ENCODE measurements at regions not wholly inside any gene's neighbourhood (a gene's known extent, or its start where the extent isn't known, plus 50 kb on each side); places are given as distances from the start of the nearest gene placed in this dataset.

- Histone ChIP-seq H3K4me3 (ENCODE audit: low read depth in 1 of 2, low read length in 2 of 2) (no peak overlapping the region), H3K27ac (ENCODE audit: low read length) (no peak overlapping the region), H3K36me3 (ENCODE audit: control insufficient read depth in 1 of 2, insufficient read depth in 2 of 2, low read length in 2 of 2) (no peaks in the 10 kb centered on the region), H3K4me1 (ENCODE audit: control insufficient read depth in 1 of 2, insufficient read depth in 2 of 2, low read length in 2 of 2) (no peaks in the 10 kb centered on the region), H3K9me3 (ENCODE audit: control insufficient read depth in 1 of 2, low read length in 2 of 2) (peaks cover 3 to 37% of the 10 kb centered on the region in 2 donors), H3K27me3 (ENCODE audit: low read depth, low read length) (no peaks in the 10 kb centered on the region)
Observed at GRCh38 chr6:145445674-145446073, 289.6 kb downstream of the EPM2A start.

- peaks cover 0 to 7% of the 10 kb centered on the region in 2 donors for H3K9me3 ChIP-seq (ENCODE audit: control insufficient read depth in 1 of 2, low read length in 2 of 2)
- H3K4me1 ChIP-seq (ENCODE audit: control insufficient read depth in 1 of 2, insufficient read depth in 2 of 2, low read length in 2 of 2) = no peaks in the 10 kb centered on the region
- no peaks in the 10 kb centered on the region for H3K27me3 ChIP-seq (ENCODE audit: low read depth, low read length)
- H3K36me3 ChIP-seq (ENCODE audit: control insufficient read depth in 1 of 2, insufficient read depth in 2 of 2, low read length in 2 of 2) = no peaks in the 10 kb centered on the region
- H3K4me3 ChIP-seq (ENCODE audit: low read depth in 1 of 2, low read length in 2 of 2) = no peak overlapping the region
- H3K27ac ChIP-seq (ENCODE audit: low read length) = no peak overlapping the region
Observed at GRCh38 chr6:145451029-145451428, 284.3 kb downstream of the EPM2A start.

DNA sequence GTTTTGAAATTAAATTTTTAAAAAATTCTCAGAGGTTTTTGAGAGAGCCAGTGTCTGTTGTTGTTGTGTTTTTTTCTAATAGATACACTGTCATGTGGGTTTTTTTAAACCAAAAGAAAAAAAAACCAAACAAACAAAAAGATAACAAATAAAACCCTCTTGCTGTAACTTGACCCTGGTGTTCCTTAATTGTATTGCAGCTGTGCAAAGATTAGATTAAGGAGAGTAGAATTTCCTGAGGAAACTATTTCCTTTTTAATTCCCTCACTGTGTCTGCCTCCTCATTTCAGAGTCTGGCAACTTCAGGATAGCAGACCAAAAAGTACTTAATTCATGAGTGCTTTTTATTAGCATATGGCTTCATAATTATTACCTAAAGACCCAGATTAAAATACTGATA is 281.9 kb downstream of the EPM2A start:
- Histone ChIP-seq H3K27me3 (ENCODE audit: low read depth, low read length) (no peaks in the 10 kb centered on the region), H3K4me3 (ENCODE audit: low read depth in 1 of 2, low read length in 2 of 2) (no peak overlapping the region), H3K27ac (ENCODE audit: low read length) (no peak overlapping the region), H3K9me3 (ENCODE audit: control insufficient read depth in 1 of 2, low read length in 2 of 2) (no peaks in the 10 kb centered on the region), H3K4me1 (ENCODE audit: control insufficient read depth in 1 of 2, insufficient read depth in 2 of 2, low read length in 2 of 2) (no peaks in the 10 kb centered on the region), H3K36me3 (ENCODE audit: control insufficient read depth in 1 of 2, insufficient read depth in 2 of 2, low read length in 2 of 2) (no peaks in the 10 kb centered on the region)

DNA sequence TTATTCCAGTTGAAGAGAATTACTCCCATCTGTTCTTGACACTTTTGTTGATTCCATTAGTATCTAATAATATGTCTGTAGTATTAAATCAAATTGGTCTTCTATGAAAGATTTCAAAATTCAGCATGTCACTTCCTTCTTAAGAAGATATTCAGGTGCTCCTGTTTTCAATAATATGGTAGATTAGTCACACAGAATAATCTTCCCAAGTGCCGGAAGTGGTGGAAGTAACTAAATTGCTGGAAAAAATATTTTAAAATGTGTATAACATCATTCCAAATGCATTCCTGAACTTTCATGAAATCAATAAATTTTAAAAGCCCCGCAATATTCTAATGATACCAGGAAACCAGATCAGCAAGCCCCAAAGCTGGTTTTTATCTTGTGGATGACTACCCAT is 281.3 kb downstream of the EPM2A start:
- Histone ChIP-seq H3K27ac (ENCODE audit: low read length) (no peak overlapping the region), H3K4me1 (ENCODE audit: control insufficient read depth in 1 of 2, insufficient read depth in 2 of 2, low read length in 2 of 2) (no peaks in the 10 kb centered on the region), H3K36me3 (ENCODE audit: control insufficient read depth in 1 of 2, insufficient read depth in 2 of 2, low read length in 2 of 2) (no peaks in the 10 kb centered on the region), H3K27me3 (ENCODE audit: low read depth, low read length) (no peaks in the 10 kb centered on the region), H3K4me3 (ENCODE audit: low read depth in 1 of 2, low read length in 2 of 2) (no peak overlapping the region), H3K9me3 (ENCODE audit: control insufficient read depth in 1 of 2, low read length in 2 of 2) (no peaks in the 10 kb centered on the region)

DNA sequence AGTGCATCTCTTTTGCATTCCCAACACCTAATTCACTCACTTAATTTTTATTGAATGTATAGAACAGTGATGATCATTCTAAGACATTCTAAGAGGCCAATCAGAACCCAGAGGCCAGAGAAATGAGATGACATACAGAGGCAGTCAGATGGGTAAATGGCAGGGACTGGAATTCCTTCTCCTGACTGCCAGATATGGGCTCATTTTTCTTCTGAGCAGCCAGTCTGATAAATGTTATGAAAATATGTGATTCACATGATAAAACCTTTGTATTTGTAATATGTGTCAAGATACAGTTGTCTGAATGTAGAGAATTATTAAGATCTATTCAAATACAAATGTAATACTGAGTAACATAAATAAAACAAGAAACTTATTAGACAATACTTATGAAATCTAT is 277.8 kb downstream of the EPM2A start:
- Histone ChIP-seq H3K36me3 (ENCODE audit: control insufficient read depth in 1 of 2, insufficient read depth in 2 of 2, low read length in 2 of 2) (no peaks in the 10 kb centered on the region), H3K9me3 (ENCODE audit: control insufficient read depth in 1 of 2, low read length in 2 of 2) (no peaks in the 10 kb centered on the region), H3K4me1 (ENCODE audit: control insufficient read depth in 1 of 2, insufficient read depth in 2 of 2, low read length in 2 of 2) (no peaks in the 10 kb centered on the region), H3K27ac (ENCODE audit: low read length) (no peak overlapping the region), H3K4me3 (ENCODE audit: low read depth in 1 of 2, low read length in 2 of 2) (no peak overlapping the region), H3K27me3 (ENCODE audit: low read depth, low read length) (no peaks in the 10 kb centered on the region)

- Histone ChIP-seq H3K4me3 (ENCODE audit: low read depth in 1 of 2, low read length in 2 of 2) (no peak overlapping the region), H3K9me3 (ENCODE audit: control insufficient read depth in 1 of 2, low read length in 2 of 2) (peaks cover 0 to 8% of the 10 kb centered on the region in 2 donors), H3K27me3 (ENCODE audit: low read depth, low read length) (no peaks in the 10 kb centered on the region), H3K36me3 (ENCODE audit: control insufficient read depth in 1 of 2, insufficient read depth in 2 of 2, low read length in 2 of 2) (no peaks in the 10 kb centered on the region), H3K27ac (ENCODE audit: low read length) (no peak overlapping the region), H3K4me1 (ENCODE audit: control insufficient read depth in 1 of 2, insufficient read depth in 2 of 2, low read length in 2 of 2) (no peaks in the 10 kb centered on the region)
Observed at GRCh38 chr6:145468534-145468933, 266.8 kb downstream of the EPM2A start.

GRCh38 chr6:145469021-145469420 is 266.3 kb downstream of the EPM2A start:
- Histone ChIP-seq H3K36me3 (ENCODE audit: control insufficient read depth in 1 of 2, insufficient read depth in 2 of 2, low read length in 2 of 2) (no peaks in the 10 kb centered on the region), H3K27me3 (ENCODE audit: low read depth, low read length) (no peaks in the 10 kb centered on the region), H3K27ac (ENCODE audit: low read length) (no peak overlapping the region), H3K4me3 (ENCODE audit: low read depth in 1 of 2, low read length in 2 of 2) (no peak overlapping the region), H3K4me1 (ENCODE audit: control insufficient read depth in 1 of 2, insufficient read depth in 2 of 2, low read length in 2 of 2) (no peaks in the 10 kb centered on the region), H3K9me3 (ENCODE audit: control insufficient read depth in 1 of 2, low read length in 2 of 2) (peaks cover 0 to 8% of the 10 kb centered on the region in 2 donors)

DNA sequence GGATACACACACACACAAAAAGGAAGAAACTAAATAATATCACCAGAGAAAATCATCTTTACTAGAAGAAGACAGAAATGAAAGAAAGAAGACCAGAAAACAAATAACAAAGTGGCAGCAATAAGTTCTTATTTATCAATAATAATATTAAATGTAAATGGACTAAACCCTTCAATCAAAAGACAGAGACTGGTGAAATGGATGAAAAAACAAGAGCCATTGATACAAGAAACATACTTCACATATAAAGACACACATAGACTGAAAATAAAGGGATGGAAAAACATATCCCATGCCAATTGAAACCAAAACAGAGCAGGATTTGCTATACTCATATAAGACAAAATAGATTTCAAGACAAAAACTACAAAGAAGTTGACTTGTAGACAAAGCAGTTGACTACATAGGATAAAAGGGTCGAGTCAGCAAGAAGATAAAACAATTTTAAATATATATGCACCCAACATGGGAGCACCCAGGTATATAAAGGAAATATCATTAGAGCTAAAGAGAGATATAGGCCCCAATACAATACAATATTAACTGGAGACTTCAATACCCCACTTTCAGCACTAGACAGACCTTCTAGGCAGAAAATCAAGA is 259.4 kb downstream of the EPM2A start:
- Histone ChIP-seq H3K4me1 (ENCODE audit: control insufficient read depth in 1 of 2, insufficient read depth in 2 of 2, low read length in 2 of 2) (no peaks in the 10 kb centered on the region), H3K27ac (ENCODE audit: low read length) (no peak overlapping the region)

DNA sequence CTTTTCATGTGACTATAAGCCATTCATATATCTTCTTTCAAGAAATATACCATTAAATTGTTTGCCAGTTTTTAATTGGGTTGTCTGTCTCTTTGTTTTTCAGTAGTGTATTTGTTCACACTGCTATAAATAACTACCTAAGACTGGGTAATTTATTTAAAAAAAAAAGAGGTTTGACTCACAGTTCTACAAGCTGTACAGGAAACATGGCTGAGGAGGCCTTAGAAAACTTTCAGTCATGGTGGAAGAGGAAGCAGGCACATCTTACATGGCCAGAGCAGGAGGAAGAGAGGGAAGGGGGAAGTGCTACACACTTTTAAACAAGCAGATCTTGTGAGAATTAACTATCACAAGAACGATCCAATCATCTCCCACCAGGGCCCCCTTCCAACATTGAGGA is 255.3 kb downstream of the EPM2A start:
- no peaks in the 10 kb centered on the region for H3K36me3 ChIP-seq (ENCODE audit: control insufficient read depth in 1 of 2, insufficient read depth in 2 of 2, low read length in 2 of 2)

More for the DNA sequence above, 259.4 kb downstream of the EPM2A start:
- H3K9me3 ChIP-seq (ENCODE audit: control insufficient read depth in 1 of 2, low read length in 2 of 2) = peaks cover 0 to 18% of the 10 kb centered on the region in 2 donors
- no peak overlapping the region for H3K4me3 ChIP-seq (ENCODE audit: low read depth in 1 of 2, low read length in 2 of 2)
- H3K27me3 ChIP-seq (ENCODE audit: low read depth, low read length) = no peaks in the 10 kb centered on the region
- H3K36me3 ChIP-seq (ENCODE audit: control insufficient read depth in 1 of 2, insufficient read depth in 2 of 2, low read length in 2 of 2) = no peaks in the 10 kb centered on the region

DNA sequence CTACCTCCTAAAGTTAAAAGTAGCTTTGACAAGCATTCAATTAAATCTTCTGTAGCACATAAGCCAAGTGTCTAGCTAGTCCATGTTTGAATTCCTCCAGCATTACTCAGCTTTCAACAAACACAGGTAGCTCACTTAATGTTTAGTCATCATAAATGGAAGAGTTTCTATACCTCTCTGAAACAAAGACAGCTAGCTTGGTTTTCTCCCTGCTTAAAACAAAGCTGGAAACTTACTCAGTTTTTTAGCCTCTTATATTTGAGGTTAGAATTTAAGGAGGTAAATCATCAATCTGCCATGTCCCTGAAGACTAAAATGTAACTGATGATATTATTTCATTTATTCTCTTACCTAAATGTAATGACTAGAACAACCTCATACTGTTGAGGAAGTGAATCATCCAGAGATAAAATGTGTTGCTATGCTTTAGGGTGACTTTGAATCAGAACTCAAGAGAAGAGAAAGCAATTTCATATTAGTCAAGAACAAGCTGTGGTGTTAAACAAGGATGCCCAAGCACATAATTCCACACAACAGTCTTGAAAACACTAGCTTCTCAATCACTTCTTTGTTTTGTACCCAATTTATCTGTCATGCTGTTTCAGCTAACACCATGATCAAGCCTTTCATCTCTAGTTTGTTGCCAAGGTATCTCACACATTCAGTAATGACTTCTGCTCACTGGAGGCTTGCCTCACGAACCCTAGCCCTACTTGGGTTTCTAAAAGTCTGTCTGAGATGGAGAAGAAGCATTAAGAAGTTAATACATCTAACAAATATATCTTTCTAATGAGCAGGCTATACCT is 251.9 kb downstream of the EPM2A start:
- Histone ChIP-seq H3K4me1 (ENCODE audit: control insufficient read depth in 1 of 2, insufficient read depth in 2 of 2, low read length in 2 of 2) (no peaks in the 10 kb centered on the region), H3K4me3 (ENCODE audit: low read depth in 1 of 2, low read length in 2 of 2) (no peak overlapping the region), H3K9me3 (ENCODE audit: control insufficient read depth in 1 of 2, low read length in 2 of 2) (no peaks in the 10 kb centered on the region), H3K27me3 (ENCODE audit: low read depth, low read length) (no peaks in the 10 kb centered on the region), H3K27ac (ENCODE audit: low read length) (no peak overlapping the region), H3K36me3 (ENCODE audit: control insufficient read depth in 1 of 2, insufficient read depth in 2 of 2, low read length in 2 of 2) (no peaks in the 10 kb centered on the region)

More for the DNA sequence above, 255.3 kb downstream of the EPM2A start:
- H3K27ac ChIP-seq (ENCODE audit: low read length) = no peak overlapping the region
- H3K9me3 ChIP-seq (ENCODE audit: control insufficient read depth in 1 of 2, low read length in 2 of 2) = peaks cover 0 to 10% of the 10 kb centered on the region in 2 donors
- H3K4me1 ChIP-seq (ENCODE audit: control insufficient read depth in 1 of 2, insufficient read depth in 2 of 2, low read length in 2 of 2) = no peaks in the 10 kb centered on the region
- H3K4me3 ChIP-seq (ENCODE audit: low read depth in 1 of 2, low read length in 2 of 2) = no peak overlapping the region
- H3K27me3 ChIP-seq (ENCODE audit: low read depth, low read length) = no peaks in the 10 kb centered on the region

DNA sequence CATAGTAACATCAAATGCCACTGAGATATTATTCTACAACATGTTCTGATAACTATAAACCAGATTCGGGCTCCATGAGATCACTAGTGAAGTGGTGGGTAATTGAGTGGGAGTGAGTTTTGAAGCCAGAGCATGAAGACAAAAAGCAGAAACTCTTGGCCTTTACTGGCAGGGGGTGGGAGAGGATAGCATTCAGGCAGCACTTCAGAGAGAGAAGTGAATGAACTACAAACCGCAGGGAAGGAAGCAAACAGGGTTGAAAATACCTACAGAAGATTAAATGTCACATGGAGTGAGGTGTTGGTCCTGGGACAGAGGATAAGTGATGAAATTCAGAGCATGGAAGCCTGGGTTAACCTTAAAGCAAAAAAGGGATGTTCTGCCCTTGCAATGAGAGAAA is 250.0 kb downstream of the EPM2A start:
- no peaks in the 10 kb centered on the region for H3K36me3 ChIP-seq (ENCODE audit: control insufficient read depth in 1 of 2, insufficient read depth in 2 of 2, low read length in 2 of 2)
- H3K4me3 ChIP-seq (ENCODE audit: low read depth in 1 of 2, low read length in 2 of 2) = no peak overlapping the region
- no peaks in the 10 kb centered on the region for H3K27me3 ChIP-seq (ENCODE audit: low read depth, low read length)
- no peaks in the 10 kb centered on the region for H3K4me1 ChIP-seq (ENCODE audit: control insufficient read depth in 1 of 2, insufficient read depth in 2 of 2, low read length in 2 of 2)
- H3K9me3 ChIP-seq (ENCODE audit: control insufficient read depth in 1 of 2, low read length in 2 of 2) = no peaks in the 10 kb centered on the region
- no peak overlapping the region for H3K27ac ChIP-seq (ENCODE audit: low read length)

All from muscle layer of duodenum (tissue), 2 donors.